Panc1 (cell line): ENCODE measurements at regions not wholly inside any gene's neighbourhood (a gene's known extent, or its start where the extent isn't known, plus 50 kb on each side); places are given as distances from the start of the nearest gene placed in this dataset.

ENCODE experiments used
- CTCF ChIP-seq: fragments of 450-650 bp; IDR thresholded peaks from 2 replicates; pipeline ENCODE4 v1.5.1; 2017; ENCODE audit warnings: mild to moderate bottlenecking
- REST ChIP-seq, 2 experiments: IDR thresholded peaks; 2 replicates each; pipeline ENCODE4 v1.6.1; 2011 to 2012; ENCODE audit warnings: low read depth in 2 of 2, control low read depth in 1 of 2, low read length in 1 of 2, mild to moderate bottlenecking in 1 of 2, moderate library complexity in 1 of 2; ENCODE audit not compliant: insufficient read depth in 1 of 2
- SIN3A ChIP-seq: IDR thresholded peaks from 2 replicates; pipeline ENCODE4 v1.6.1; 2012; ENCODE audit warnings: low read depth, mild to moderate bottlenecking, low read length, moderate library complexity, borderline replicate concordance; ENCODE audit not compliant: insufficient read depth

DNA sequence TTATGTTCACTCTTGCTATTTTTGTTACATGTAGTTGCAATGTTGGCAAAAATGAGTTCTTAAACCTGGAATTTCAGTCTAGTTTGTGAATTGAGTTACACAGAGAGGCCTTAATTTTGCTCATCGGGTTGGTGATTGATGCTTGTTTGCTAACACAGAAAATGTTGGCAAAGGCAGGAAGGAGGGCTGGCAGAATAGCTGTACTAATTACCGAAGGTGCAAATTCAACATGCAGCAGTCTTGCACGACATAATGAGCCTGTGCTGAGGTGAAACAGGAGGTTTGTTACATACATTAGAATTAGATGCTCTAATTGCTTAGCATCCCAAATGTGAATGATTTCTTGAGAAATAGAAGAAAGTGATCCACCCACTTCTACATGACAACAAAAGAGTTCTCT lies 475.0 kb upstream of the TOM1L1 start:
- TF ChIP-seq CTCF, result no peak
- TF ChIP-seq REST (IDR thresholded peaks at IDR 0.05; ENCODE audit: insufficient read depth in 1 of 2, low read depth in 2 of 2, low read length in 1 of 2), result no peak
- TF ChIP-seq SIN3A, result no peak
